Osteoblast (primary cell): ENCODE measurements at regions not wholly inside any gene's neighbourhood (a gene's known extent, or its start where the extent isn't known, plus 50 kb on each side); places are given as distances from the start of the nearest gene placed in this dataset.

Source experiments
- DNase-seq: peaks from one replicate; pipeline ENCODE4 v3.0.0; 2011; ENCODE audit warnings: low spot score, mixed read lengths; ENCODE audit not compliant: insufficient read length; ENCODE audit errors: missing footprints
- H2AFZ ChIP-seq: 2 replicates; pipeline ENCODE4 v1.6.0; 2011; ENCODE audit warnings: mild to moderate bottlenecking, low read length
- H3K27ac ChIP-seq: 2 replicates; pipeline ENCODE4 v1.5.1; 2011; ENCODE audit warnings: mild to moderate bottlenecking, low read depth, low read length, moderate library complexity
- H3K27me3 ChIP-seq: 2 replicates; pipeline ENCODE4 v1.6.0; 2012; ENCODE audit warnings: mild to moderate bottlenecking, control low read depth, inconsistent platforms, low read length, moderate library complexity; ENCODE audit not compliant: insufficient read depth
- H3K36me3 ChIP-seq: 2 replicates; pipeline ENCODE4 v1.5.1; 2011; ENCODE audit warnings: mild to moderate bottlenecking, low read length, control low read depth, moderate library complexity; ENCODE audit not compliant: insufficient read depth
- H3K4me1 ChIP-seq: 2 replicates; pipeline ENCODE4 v1.5.1; 2011; ENCODE audit warnings: mild to moderate bottlenecking, low read length, control low read depth, moderate library complexity; ENCODE audit not compliant: insufficient read depth
- H3K4me2 ChIP-seq: 2 replicates; pipeline ENCODE4 v1.6.0; 2011; ENCODE audit warnings: mild to moderate bottlenecking, low read length; ENCODE audit not compliant: insufficient read depth
- H3K4me3 ChIP-seq: fragments of 200-600 bp; sonication (generic); 3 replicates; pipeline ENCODE4 v1.5.1; 2012; ENCODE audit warnings: mild to moderate bottlenecking, low read length, inconsistent platforms; ENCODE audit not compliant: insufficient read depth
- H3K79me2 ChIP-seq: 2 replicates; pipeline ENCODE4 v1.6.0; 2012; ENCODE audit warnings: mild to moderate bottlenecking, low read length, control low read depth, inconsistent platforms; ENCODE audit not compliant: insufficient read depth
- H3K9me3 ChIP-seq: 2 replicates; pipeline ENCODE4 v1.5.1; 2011; ENCODE audit warnings: low read depth, low read length, control low read depth
- H4K20me1 ChIP-seq: 2 replicates; pipeline ENCODE4 v1.6.0; 2012; ENCODE audit warnings: mild to moderate bottlenecking, low read length, control low read depth; ENCODE audit not compliant: insufficient read depth
- TF ChIP-seq, protein P1 (sequence below): IDR thresholded peaks from 2 replicates; pipeline ENCODE4 v1.5.1; 2011; ENCODE audit warnings: mild to moderate bottlenecking, low read depth, low read length, moderate library complexity; ENCODE audit errors: extremely low read depth

DNA sequence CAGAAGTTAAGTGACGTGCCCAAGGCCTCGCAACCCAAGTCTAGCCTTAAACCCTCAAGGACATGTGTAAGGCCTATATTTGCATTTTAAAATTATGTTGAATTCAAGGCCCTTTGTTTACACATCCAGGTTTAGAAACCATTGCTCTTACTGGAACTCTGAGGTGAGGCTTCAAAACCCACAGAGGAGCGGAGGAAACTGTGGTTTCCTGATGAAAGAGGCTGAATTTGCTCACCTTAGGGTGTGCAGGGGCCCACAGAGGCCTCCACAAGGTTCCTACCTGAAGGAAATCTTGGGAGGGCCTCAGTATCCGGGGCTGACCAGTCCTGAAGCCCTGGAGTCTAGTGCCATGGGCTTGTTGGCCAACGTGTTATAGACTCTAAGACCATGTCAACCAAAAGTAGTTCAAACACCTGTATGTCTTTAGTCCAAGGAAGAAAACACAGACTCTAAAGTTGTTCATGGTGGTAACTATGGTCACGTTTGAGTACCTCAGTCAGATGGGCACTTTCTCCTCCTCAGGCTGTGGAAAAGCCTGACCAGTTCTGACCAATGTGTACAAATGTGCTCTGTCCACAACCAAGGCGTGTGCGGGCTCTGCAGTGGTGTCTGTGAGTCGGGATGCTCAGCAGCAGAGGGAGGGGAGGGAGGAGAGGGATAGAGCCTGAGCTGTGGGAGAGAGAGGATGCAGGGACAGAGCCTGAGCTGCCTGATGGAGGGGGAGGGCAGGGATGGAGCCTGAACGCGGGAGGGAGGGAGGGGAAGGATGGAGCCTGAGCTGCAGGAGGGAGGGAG, 124.6 kb upstream of the ERCC6L2 start:
- H3K4me2 ChIP-seq: no peak overlapping the region
- no peaks in the 10 kb centered on the region for H3K4me1 ChIP-seq
- no peak overlapping the region for H3K4me3 ChIP-seq
- H3K27me3 ChIP-seq: peaks cover 19% of the 10 kb centered on the region
- no peaks in the 10 kb centered on the region for H4K20me1 ChIP-seq
- no peak for DNase-seq
- H2AFZ ChIP-seq: no peak overlapping the region
- H3K36me3 ChIP-seq: no peaks in the 10 kb centered on the region
- H3K9me3 ChIP-seq: no peaks in the 10 kb centered on the region
- H3K79me2 ChIP-seq: no peaks in the 10 kb centered on the region
- TF ChIP-seq, protein P1, sequence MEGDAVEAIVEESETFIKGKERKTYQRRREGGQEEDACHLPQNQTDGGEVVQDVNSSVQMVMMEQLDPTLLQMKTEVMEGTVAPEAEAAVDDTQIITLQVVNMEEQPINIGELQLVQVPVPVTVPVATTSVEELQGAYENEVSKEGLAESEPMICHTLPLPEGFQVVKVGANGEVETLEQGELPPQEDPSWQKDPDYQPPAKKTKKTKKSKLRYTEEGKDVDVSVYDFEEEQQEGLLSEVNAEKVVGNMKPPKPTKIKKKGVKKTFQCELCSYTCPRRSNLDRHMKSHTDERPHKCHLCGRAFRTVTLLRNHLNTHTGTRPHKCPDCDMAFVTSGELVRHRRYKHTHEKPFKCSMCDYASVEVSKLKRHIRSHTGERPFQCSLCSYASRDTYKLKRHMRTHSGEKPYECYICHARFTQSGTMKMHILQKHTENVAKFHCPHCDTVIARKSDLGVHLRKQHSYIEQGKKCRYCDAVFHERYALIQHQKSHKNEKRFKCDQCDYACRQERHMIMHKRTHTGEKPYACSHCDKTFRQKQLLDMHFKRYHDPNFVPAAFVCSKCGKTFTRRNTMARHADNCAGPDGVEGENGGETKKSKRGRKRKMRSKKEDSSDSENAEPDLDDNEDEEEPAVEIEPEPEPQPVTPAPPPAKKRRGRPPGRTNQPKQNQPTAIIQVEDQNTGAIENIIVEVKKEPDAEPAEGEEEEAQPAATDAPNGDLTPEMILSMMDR: no peak
- no peak overlapping the region for H3K27ac ChIP-seq

DNA sequence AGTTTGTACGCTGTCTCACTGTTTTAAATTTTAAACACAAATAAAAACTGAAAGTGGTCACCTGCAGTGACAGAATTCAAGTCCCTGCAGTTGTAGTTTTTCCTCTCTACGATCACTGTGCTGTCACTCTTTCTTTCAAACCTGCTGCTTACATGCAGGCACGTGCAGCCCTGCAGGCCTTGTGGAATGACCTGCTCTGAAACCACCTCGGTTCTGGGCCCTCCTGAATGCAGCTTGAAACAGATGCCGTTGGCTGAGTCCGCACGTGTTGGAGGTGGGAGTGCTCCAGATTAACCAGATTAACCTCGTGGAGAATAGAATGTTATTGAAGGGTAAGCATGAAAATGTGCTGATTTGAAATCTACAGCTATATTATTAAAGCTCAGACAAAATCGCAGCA, 126.0 kb upstream of the ERCC6L2 start:
- Histone ChIP-seq H2AFZ (no peak overlapping the region), H3K9me3 (no peaks in the 10 kb centered on the region), H3K79me2 (no peaks in the 10 kb centered on the region), H3K27me3 (peaks cover 21% of the 10 kb centered on the region), H3K4me2 (no peak overlapping the region), H3K4me3 (no peak overlapping the region), H3K4me1 (no peaks in the 10 kb centered on the region), H4K20me1 (no peaks in the 10 kb centered on the region), H3K36me3 (no peaks in the 10 kb centered on the region), H3K27ac (no peak overlapping the region)
- no peak for DNase-seq
- TF ChIP-seq, protein P1: no peak

DNA sequence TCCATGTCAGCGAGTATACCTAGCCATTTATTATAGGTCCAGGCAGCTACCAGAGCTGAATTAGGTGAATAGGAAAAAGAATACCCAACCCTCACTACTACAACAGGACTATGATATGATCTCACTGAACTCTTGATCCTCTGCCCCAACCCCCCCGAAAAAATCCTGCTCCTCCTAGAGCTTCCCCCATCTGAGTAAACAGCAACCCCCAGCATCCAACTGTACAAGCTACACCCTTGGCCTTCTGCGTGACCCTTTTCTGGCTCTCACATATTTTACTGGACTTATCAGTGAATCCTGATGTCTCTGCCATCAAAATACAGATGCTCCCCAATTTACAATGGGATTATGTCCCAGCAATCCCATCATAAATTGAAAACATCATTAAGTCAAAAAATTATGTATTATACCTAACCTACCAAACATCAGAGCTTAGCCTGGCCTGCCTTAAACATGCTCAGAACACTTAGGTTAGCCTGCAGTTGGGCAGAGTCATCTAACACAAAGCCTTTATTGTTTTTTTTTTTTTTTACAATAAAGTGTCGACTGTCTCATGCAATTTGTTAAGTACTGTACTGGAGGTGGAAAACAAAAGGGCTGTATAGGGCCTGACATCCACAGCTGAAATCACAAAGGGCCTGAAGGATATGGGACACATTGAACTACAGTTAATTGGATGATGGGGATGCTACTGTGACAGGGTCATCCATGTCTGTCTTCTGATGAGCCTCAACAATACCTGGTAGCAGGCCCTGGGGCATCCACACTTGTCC, 128.9 kb upstream of the ERCC6L2 start:
- H3K79me2 ChIP-seq: no peaks in the 10 kb centered on the region
- H3K4me2 ChIP-seq: no peak overlapping the region
- no peaks in the 10 kb centered on the region for H4K20me1 ChIP-seq
- H3K9me3 ChIP-seq: no peaks in the 10 kb centered on the region
- H2AFZ ChIP-seq: no peak overlapping the region
- no peaks in the 10 kb centered on the region for H3K36me3 ChIP-seq
- H3K4me3 ChIP-seq: no peak overlapping the region
- H3K27me3 ChIP-seq: peaks cover 7% of the 10 kb centered on the region
- no peaks in the 10 kb centered on the region for H3K4me1 ChIP-seq
- TF ChIP-seq, protein P1: no peak
- no peak overlapping the region for H3K27ac ChIP-seq
- DNase-seq: no peak

DNA sequence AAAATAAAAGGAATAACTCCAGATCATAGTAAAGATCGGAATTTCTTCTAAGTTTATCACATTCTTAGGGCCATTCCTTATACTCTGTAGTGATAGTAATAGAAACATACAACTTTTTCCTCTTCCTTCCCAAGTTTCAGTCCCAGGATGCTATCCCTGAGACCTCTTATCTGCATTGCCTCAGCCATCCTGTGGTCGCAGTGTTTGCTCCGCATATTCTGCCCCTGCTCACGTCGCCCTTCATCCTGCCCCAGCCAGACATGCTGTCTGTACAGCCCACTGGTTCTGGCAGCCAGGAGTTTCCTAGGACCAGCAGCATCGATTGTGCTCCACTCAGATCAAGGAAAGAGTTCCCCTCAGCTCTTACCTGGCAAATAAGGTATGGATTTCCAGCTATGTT, 132.7 kb upstream of the ERCC6L2 start:
- H3K79me2 ChIP-seq: no peaks in the 10 kb centered on the region
- H3K36me3 ChIP-seq: no peaks in the 10 kb centered on the region
- no peak overlapping the region for H3K4me3 ChIP-seq
- H2AFZ ChIP-seq: no peak overlapping the region
- H4K20me1 ChIP-seq: no peaks in the 10 kb centered on the region
- no peak overlapping the region for H3K27ac ChIP-seq
- DNase-seq: no peak
- H3K27me3 ChIP-seq: peaks cover 7% of the 10 kb centered on the region
- H3K4me1 ChIP-seq: no peaks in the 10 kb centered on the region
- no peak overlapping the region for H3K4me2 ChIP-seq
- H3K9me3 ChIP-seq: no peaks in the 10 kb centered on the region
- TF ChIP-seq, protein P1: no peak
